ENCODE measurements at regions not wholly inside any gene's neighbourhood (a gene's known extent, or its start where the extent isn't known, plus 50 kb on each side); places are given as distances from the start of the nearest gene placed in this dataset.

GRCh38 chr9:108696156-108696555 lies 159.6 kb downstream of the ACTL7B start:
- Mint-ChIP-seq H3K27ac (ENCODE audit: unreplicated experiment) (no peak overlapping the region), H3K4me3 (no peak overlapping the region), H3K27me3 (ENCODE audit: low read depth) (no peaks in the 10 kb centered on the region), H3K9me3 (no peaks in the 10 kb centered on the region), H3K36me3 (ENCODE audit: low read depth) (no peaks in the 10 kb centered on the region), H3K4me1 (peaks cover 4% of the 10 kb centered on the region)
- no peak for DNase-seq (ENCODE audit: low read depth, low spot score)
- TF ChIP-seq CTCF (conservative IDR thresholded peaks at IDR 0.05) = no peak

- peak overlapping the region; percentile 24 for H3K27ac Mint-ChIP-seq (ENCODE audit: unreplicated experiment)
- H3K4me1 Mint-ChIP-seq = peaks cover 4% of the 10 kb centered on the region
- H3K4me3 Mint-ChIP-seq = no peak overlapping the region
- H3K27me3 Mint-ChIP-seq (ENCODE audit: low read depth) = no peaks in the 10 kb centered on the region
- H3K36me3 Mint-ChIP-seq (ENCODE audit: low read depth) = no peaks in the 10 kb centered on the region
- no peaks in the 10 kb centered on the region for H3K9me3 Mint-ChIP-seq
- no peak for DNase-seq (ENCODE audit: low read depth, low spot score)
- TF ChIP-seq CTCF (conservative IDR thresholded peaks at IDR 0.05) = no peak
These were observed 161.6 kb downstream of the ACTL7B start for GRCh38 chr9:108694170-108694569.

- no peak overlapping the region for H3K27ac Mint-ChIP-seq (ENCODE audit: unreplicated experiment)
- H3K4me1 Mint-ChIP-seq = peaks cover 4% of the 10 kb centered on the region
- DNase-seq (ENCODE audit: low read depth, low spot score) = no peak
- no peaks in the 10 kb centered on the region for H3K9me3 Mint-ChIP-seq
- no peak for TF ChIP-seq CTCF (conservative IDR thresholded peaks at IDR 0.05)
- H3K27me3 Mint-ChIP-seq (ENCODE audit: low read depth) = no peaks in the 10 kb centered on the region
- no peak overlapping the region for H3K4me3 Mint-ChIP-seq
- no peaks in the 10 kb centered on the region for H3K36me3 Mint-ChIP-seq (ENCODE audit: low read depth)
These were observed 164.2 kb downstream of the ACTL7B start for GRCh38 chr9:108691614-108692013.

GRCh38 chr9:108688676-108689075 lies 167.1 kb downstream of the ACTL7B start:
- H3K36me3 Mint-ChIP-seq (ENCODE audit: low read depth) = no peaks in the 10 kb centered on the region
- H3K27me3 Mint-ChIP-seq (ENCODE audit: low read depth) = no peaks in the 10 kb centered on the region
- H3K27ac Mint-ChIP-seq (ENCODE audit: unreplicated experiment) = no peak overlapping the region
- TF ChIP-seq CTCF (conservative IDR thresholded peaks at IDR 0.05) = no peak
- H3K4me3 Mint-ChIP-seq = no peak overlapping the region
- DNase-seq (ENCODE audit: low read depth, low spot score) = no peak
- peaks cover 3% of the 10 kb centered on the region for H3K9me3 Mint-ChIP-seq
- no peaks in the 10 kb centered on the region for H3K4me1 Mint-ChIP-seq

- no peaks in the 10 kb centered on the region for H3K36me3 Mint-ChIP-seq (ENCODE audit: low read depth)
- no peaks in the 10 kb centered on the region for H3K27me3 Mint-ChIP-seq (ENCODE audit: low read depth)
- H3K27ac Mint-ChIP-seq (ENCODE audit: unreplicated experiment) = no peak overlapping the region
- H3K4me3 Mint-ChIP-seq = no peak overlapping the region
- no peaks in the 10 kb centered on the region for H3K4me1 Mint-ChIP-seq
- H3K9me3 Mint-ChIP-seq = peaks cover 3% of the 10 kb centered on the region
- no peak for DNase-seq (ENCODE audit: low read depth, low spot score)
- TF ChIP-seq CTCF (conservative IDR thresholded peaks at IDR 0.05) = no peak
These were observed 167.7 kb downstream of the ACTL7B start for GRCh38 chr9:108688051-108688450.

All from neural crest cell (in vitro differentiated cells).